GM18517 (cell line): ENCODE measurements at regions not wholly inside any gene's neighbourhood (a gene's known extent, or its start where the extent isn't known, plus 50 kb on each side); places are given as distances from the start of the nearest gene placed in this dataset.

Source experiments
- ATAC-seq: cut with Tn5 transposase; IDR thresholded peaks from one replicate; pipeline ENCODE4 v1.9.1; 2021; ENCODE audit warnings: mild to moderate bottlenecking, moderate library complexity; ENCODE audit not compliant: unreplicated experiment

GRCh38 chr16:64138621-64139020 lies 983.2 kb downstream of the CDH11 start:
- no peak for ATAC-seq

- ATAC-seq = no peak
These were observed 983.9 kb downstream of the CDH11 start for GRCh38 chr16:64138006-64138405.

DNA sequence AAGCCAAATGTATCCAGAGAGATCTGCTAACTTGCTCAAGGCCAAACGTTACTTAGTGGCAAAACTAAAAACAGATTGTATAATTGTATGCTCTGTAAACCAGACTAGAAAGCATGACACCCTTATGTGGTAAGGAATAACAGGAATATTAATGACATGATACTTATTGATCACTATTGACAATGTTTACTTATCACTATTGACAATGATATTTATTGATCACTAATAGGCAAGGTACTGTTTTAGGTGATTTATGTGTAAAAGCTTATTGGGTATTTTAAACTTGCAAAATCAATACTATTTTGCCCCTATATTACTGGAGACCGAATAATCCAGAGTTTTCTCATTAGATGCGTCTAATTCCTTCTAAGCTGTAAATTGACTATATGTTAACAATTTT lies 985.1 kb downstream of the CDH11 start:
- ATAC-seq = no peak

DNA sequence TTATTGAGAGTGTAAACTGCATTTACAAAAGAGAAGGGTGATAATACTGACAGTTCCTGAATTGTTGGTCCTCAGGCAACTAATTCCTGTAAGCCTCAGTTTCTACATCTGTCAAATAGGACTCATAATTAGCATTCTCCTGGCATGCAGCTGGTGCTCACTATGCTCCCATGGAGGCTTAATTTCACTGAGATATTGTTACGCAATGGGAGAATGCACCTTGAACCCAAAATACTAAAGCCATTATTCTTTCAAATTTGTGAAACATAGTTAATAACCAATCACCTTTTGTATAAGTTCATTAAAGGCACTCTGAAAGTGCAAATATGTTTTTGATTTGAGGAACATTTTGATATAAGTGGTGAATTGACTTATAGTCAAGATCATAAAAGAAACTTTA lies 985.5 kb downstream of the CDH11 start:
- no peak for ATAC-seq

- ATAC-seq = no peak
These were observed 988.5 kb downstream of the CDH11 start for GRCh38 chr16:64133366-64133765.

- no peak for ATAC-seq
These were observed 989.0 kb downstream of the CDH11 start for GRCh38 chr16:64132759-64133361.

DNA sequence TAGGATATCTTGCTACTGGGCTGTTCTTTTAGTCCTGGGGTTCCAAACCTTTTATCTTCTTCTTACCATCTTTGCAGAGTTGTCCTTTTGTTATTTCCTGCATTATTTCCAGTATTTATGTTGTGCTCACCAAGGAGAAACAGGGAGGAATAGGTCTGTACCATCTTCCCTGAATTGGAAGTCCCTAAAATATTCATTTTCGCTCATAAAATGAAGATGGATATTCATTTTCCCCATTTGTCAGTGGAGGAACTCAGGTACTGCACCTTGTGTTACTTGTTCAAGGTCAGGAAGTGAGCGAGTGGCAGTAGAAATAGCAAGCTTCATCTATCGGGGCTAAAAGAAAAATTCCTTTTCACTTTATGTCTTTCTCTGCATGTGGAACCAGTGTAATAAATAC lies 989.7 kb downstream of the CDH11 start:
- no peak for ATAC-seq

DNA sequence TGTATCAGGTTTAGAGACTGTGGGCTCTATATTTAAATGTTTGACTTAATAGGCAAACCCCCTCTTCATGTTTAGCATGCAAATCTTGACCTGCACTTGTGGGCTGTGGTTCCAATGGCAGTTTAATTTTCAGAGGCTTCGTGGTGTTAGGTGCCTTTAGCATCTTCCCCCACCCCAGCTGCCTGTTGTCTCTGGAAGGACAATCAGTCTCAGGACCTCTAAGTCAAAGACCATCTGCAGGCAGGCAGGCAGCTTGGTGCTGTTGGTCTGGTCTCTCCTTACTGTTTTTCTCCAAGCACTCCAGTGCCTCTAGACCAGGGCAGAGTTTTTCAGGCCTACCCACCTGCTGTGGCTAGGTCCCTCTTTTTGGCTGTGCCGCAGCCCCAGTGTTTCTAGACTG lies 990.4 kb downstream of the CDH11 start:
- no peak for ATAC-seq

DNA sequence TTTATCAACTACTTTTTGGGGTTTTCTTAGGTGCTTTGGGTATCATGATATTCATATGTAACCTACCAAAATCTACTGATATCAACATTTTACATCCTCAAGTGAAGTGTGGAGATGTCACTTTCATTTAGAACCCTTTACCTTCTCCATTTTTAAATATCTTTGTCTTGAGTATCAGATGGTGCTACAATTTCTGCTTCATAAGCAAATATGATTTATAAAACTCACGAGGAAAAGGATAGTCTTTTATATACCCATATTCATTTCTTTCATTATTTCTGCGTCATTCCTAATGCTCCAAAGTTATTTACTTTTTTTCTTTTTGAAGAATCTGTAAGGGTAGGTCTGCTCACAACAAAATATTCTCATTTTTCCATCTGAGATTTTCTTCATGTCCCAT lies 991.7 kb downstream of the CDH11 start:
- ATAC-seq = no peak

GRCh38 chr16:64122177-64122576 lies 999.7 kb downstream of the CDH11 start:
- ATAC-seq = no peak

DNA sequence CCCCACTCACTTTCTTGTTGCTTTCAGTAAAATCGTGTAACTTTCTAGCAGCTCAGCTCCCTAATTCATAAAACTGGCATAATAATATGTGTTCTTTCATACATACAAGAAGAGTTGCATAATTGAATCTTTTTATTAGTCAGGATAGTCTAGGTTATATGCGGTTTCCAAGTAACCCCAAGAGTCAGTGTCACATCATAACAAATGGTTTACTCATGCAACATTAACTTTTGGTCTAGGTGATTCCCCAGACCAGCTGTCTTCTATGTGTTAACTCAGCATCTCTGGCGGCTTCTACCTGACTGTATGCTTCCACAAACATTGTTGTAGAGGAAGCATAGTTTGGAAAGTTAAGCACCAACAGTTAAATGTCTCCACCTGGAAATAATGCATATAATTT lies 1000.4 kb downstream of the CDH11 start:
- ATAC-seq = no peak

DNA sequence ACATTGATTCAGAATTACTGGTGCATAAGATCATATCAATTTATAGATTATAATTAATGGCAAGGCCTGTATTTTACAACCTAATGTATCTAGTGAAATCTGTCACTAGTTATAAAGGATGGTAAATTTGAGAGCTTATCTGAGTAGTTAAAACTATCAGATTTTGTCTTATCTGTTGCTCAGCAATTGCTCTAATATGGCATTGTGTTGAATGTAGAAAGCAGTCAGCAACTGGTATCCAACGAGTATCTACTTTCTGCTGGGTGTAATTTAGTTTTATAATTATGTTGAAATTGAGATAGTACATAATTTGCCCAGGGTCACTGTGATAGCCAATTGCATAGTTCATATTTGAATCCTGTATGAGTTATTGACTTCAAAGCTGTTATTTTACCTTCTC lies 1005.7 kb downstream of the CDH11 start:
- ATAC-seq = no peak

DNA sequence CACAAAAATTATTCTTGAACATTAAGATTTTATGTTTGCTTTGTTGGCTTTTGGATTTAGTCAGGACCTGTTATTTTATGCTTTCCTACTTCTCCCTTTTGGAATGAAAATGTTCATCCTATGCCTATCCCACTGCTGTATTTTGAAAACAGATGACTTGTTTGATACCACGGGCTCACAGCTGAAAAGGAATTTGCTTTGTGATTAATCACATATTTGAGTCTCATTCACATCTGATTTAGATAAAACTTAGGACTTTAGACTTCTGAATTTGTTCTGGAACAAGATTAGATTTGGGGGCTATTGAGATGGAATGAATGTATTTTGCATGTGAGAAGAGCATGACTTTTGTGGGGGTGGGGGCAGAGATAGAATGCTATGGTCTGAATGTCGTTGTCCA lies 1012.6 kb downstream of the CDH11 start:
- ATAC-seq = no peak

DNA sequence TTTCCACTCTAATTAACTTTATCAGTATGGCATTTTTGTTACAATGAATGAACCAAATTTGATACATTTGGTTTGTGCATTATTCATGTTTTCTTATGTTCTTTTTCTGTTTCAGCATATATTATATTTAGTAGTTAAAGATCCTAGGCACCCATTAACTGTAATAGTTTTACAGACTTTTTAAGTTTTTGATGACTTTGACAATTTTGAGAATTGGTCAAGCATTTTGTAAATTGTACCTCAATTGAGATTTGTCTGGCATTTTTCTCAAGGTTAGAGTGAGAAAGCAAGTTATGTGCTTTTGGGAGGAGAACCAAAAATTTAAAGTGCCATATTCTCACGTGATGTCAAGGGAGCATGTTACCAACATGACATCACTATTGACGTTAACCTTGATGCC lies 1019.2 kb downstream of the CDH11 start:
- no peak for ATAC-seq

GRCh38 chr16:64098451-64098850 lies 1023.4 kb downstream of the CDH11 start:
- ATAC-seq = no peak

DNA sequence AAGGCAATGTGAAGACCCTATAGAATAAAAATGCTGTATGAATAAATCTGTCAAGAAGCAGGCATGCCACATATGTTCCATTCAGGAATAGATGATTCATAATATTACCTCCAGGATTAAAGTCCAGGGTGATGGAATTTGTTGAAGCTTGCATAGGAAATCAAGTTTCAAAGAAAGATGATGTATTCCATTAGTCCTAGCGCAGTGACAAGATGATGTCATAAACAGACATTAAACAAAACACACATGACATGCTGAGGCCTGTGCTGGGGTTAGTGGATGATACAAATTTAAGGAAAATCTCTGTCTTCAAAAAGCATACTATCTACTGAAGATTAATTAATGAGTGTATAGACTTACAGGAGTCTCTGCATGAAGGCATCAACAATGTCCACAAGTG lies 1025.2 kb downstream of the CDH11 start:
- no peak for ATAC-seq

- no peak for ATAC-seq
These were observed 1026.8 kb downstream of the CDH11 start for GRCh38 chr16:64094992-64095634.

- no peak for ATAC-seq
These were observed 1027.5 kb downstream of the CDH11 start for GRCh38 chr16:64094181-64094965.

- no peak for ATAC-seq
These were observed 1029.6 kb downstream of the CDH11 start for GRCh38 chr16:64092271-64092670.

GRCh38 chr16:64090327-64090726 lies 1031.5 kb downstream of the CDH11 start:
- ATAC-seq = no peak

GRCh38 chr16:64089697-64090096 lies 1032.2 kb downstream of the CDH11 start:
- no peak for ATAC-seq

GRCh38 chr16:64088838-64089237 lies 1033.0 kb downstream of the CDH11 start:
- no peak for ATAC-seq
